HFF-Myc (cell line): ENCODE measurements at regions not wholly inside any gene's neighbourhood (a gene's known extent, or its start where the extent isn't known, plus 50 kb on each side); places are given as distances from the start of the nearest gene placed in this dataset.

ENCODE experiments used
- DNase-seq: peaks from one replicate; pipeline ENCODE4 v3.0.0-alpha.2; 2011; ENCODE audit warnings: low read depth; ENCODE audit errors: extremely low read depth
- H3K4me3 ChIP-seq: replicated peaks from 2 replicates; pipeline ENCODE4 v1.5.1; 2011; ENCODE audit warnings: low read depth, mild to moderate bottlenecking, control low read depth, low read length
- TF ChIP-seq, protein P1 (sequence below): IDR thresholded peaks from 2 replicates; pipeline ENCODE4 v1.5.1; 2012; ENCODE audit warnings: mild to moderate bottlenecking, low read depth, low read length, control low read depth; ENCODE audit errors: missing control alignments

- no peak for DNase-seq
- no peak overlapping the region for H3K4me3 ChIP-seq
- TF ChIP-seq, protein P1, sequence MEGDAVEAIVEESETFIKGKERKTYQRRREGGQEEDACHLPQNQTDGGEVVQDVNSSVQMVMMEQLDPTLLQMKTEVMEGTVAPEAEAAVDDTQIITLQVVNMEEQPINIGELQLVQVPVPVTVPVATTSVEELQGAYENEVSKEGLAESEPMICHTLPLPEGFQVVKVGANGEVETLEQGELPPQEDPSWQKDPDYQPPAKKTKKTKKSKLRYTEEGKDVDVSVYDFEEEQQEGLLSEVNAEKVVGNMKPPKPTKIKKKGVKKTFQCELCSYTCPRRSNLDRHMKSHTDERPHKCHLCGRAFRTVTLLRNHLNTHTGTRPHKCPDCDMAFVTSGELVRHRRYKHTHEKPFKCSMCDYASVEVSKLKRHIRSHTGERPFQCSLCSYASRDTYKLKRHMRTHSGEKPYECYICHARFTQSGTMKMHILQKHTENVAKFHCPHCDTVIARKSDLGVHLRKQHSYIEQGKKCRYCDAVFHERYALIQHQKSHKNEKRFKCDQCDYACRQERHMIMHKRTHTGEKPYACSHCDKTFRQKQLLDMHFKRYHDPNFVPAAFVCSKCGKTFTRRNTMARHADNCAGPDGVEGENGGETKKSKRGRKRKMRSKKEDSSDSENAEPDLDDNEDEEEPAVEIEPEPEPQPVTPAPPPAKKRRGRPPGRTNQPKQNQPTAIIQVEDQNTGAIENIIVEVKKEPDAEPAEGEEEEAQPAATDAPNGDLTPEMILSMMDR = no peak
These were observed 377.2 kb upstream of the LRATD1 start for GRCh38 chr2:14255135-14255820.

GRCh38 chr2:14256890-14257289 lies 375.6 kb upstream of the LRATD1 start:
- DNase-seq = no peak
- TF ChIP-seq, protein P1 = no peak
- H3K4me3 ChIP-seq = no peak overlapping the region

GRCh38 chr2:14257801-14258507 lies 374.6 kb upstream of the LRATD1 start:
- TF ChIP-seq, protein P1 = no peak
- no peak overlapping the region for H3K4me3 ChIP-seq
- no peak for DNase-seq

DNA sequence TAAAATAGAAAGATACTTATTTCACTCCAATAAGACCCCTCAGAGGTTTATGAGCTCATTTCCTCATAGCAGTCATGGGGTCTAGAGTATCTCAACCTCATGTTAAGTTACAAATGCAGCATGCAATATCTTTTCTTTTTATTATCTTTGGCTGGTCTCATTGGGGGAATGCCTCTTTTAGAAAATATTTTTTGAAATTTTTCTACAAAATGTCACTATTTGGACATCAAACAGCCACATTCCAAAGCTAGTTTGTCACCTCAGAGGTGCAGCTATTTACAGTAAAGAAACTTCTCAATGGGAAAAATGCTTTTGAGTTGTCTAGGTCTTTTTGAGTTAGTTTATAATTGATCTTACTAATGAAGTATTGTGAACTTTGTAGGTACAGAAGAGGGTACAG lies 370.7 kb upstream of the LRATD1 start:
- DNase-seq = no peak
- TF ChIP-seq, protein P1 = no peak
- H3K4me3 ChIP-seq = no peak overlapping the region

DNA sequence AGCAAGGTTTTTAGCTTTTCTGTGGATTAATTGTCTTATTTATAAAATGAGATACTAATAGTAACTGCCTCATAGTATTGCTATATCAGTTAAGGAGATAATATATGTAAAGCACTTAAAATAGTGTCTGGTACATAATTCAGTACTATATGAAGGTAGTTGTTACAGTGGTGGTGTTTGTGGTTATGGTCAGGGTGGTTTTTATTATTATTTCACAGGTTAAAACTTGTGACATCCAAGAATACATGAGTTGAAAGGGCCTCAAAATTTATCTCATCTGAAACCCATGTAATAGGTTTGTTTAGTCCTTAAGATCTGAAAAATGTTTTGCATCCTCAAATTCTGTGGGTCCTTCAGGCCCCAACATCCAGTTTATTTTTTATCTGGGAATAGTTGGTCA lies 369.5 kb upstream of the LRATD1 start:
- TF ChIP-seq, protein P1 = no peak
- no peak for DNase-seq

DNA sequence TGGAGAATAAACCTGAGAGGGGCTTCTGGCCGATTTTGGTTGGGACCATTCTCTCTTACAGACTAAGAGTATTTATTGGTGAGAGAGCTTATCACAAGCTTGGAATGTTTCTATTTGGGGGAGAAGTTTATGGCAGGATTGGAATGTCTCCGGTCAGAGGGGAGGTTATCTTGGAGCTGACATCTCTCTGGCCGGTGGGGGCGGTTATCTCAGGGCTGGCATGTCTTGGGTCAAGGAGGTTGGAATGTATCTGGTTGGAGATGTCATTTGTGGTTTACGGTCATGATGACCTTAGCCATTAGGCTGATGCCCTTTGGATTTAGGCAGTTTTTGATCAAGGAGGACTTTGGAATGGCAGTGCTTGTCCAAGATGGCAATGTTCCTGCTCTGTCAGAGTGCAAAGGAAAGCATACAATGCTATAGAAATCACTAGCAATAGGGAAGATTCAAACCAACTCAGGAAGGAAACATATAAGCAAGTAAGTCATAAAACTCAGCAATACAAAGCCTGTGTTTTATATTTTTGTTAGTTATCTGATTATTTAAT lies 362.4 kb upstream of the LRATD1 start:
- TF ChIP-seq, protein P1 = no peak
- DNase-seq = no peak
- H3K4me3 ChIP-seq = no peak overlapping the region

More for the DNA sequence above, 369.5 kb upstream of the LRATD1 start:
- no peak overlapping the region for H3K4me3 ChIP-seq
